ENCODE measurements at regions not wholly inside any gene's neighbourhood (a gene's known extent, or its start where the extent isn't known, plus 50 kb on each side); places are given as distances from the start of the nearest gene placed in this dataset.

- DNase-seq (ENCODE audit: insufficient read length, low spot score) (no peak), FAIRE-seq (no peak)
- TF ChIP-seq POU2F2 (IDR thresholded peaks at IDR 0.05; ENCODE audit: low read depth, low read length), result no peak
- no peak for TF ChIP-seq TAF1 (IDR thresholded peaks at IDR 0.05; ENCODE audit: low read depth, low read length)
- no peak for TF ChIP-seq PAX5 (IDR thresholded peaks at IDR 0.05; ENCODE audit: insufficient read depth, low read length, severe bottlenecking)
- no peak for TF ChIP-seq SPI1 (IDR thresholded peaks at IDR 0.05; ENCODE audit: low read depth, low read length)
- TF ChIP-seq POLR2AphosphoS5 (IDR thresholded peaks at IDR 0.05; ENCODE audit: low read depth, low read length), result no peak
- no peak for TF ChIP-seq POLR2A (IDR thresholded peaks at IDR 0.05; ENCODE audit: low read depth, low read length)
Observed at GRCh38 chr16:82260212-82260795, 90.3 kb upstream of the MPHOSPH6 start.

GRCh38 chr16:82259731-82260130 lies 89.7 kb upstream of the MPHOSPH6 start:
- FAIRE-seq (no peak), DNase-seq (ENCODE audit: insufficient read length, low spot score) (no peak)
- TF ChIP-seq SPI1 (IDR thresholded peaks at IDR 0.05; ENCODE audit: low read depth, low read length) (no peak), POLR2AphosphoS5 (IDR thresholded peaks at IDR 0.05; ENCODE audit: low read depth, low read length) (no peak), POU2F2 (IDR thresholded peaks at IDR 0.05; ENCODE audit: low read depth, low read length) (no peak), PAX5 (IDR thresholded peaks at IDR 0.05; ENCODE audit: insufficient read depth, low read length, severe bottlenecking) (no peak), TAF1 (IDR thresholded peaks at IDR 0.05; ENCODE audit: low read depth, low read length) (no peak), POLR2A (IDR thresholded peaks at IDR 0.05; ENCODE audit: low read depth, low read length) (no peak)

GRCh38 chr16:82257990-82258389 lies 88.0 kb upstream of the MPHOSPH6 start:
- no peak for TF ChIP-seq POLR2A (IDR thresholded peaks at IDR 0.05; ENCODE audit: low read depth, low read length)
- TF ChIP-seq POLR2AphosphoS5 (IDR thresholded peaks at IDR 0.05; ENCODE audit: low read depth, low read length), result no peak
- TF ChIP-seq PAX5 (IDR thresholded peaks at IDR 0.05; ENCODE audit: insufficient read depth, low read length, severe bottlenecking), result no peak
- no peak for TF ChIP-seq SPI1 (IDR thresholded peaks at IDR 0.05; ENCODE audit: low read depth, low read length)
- TF ChIP-seq TAF1 (IDR thresholded peaks at IDR 0.05; ENCODE audit: low read depth, low read length), result no peak
- TF ChIP-seq POU2F2 (IDR thresholded peaks at IDR 0.05; ENCODE audit: low read depth, low read length), result no peak
- FAIRE-seq (no peak), DNase-seq (ENCODE audit: insufficient read length, low spot score) (no peak)

GRCh38 chr16:82252582-82252981 lies 82.6 kb upstream of the MPHOSPH6 start:
- DNase-seq (ENCODE audit: insufficient read length, low spot score), result no peak
- TF ChIP-seq SPI1 (IDR thresholded peaks at IDR 0.05; ENCODE audit: low read depth, low read length), result no peak
- no peak for TF ChIP-seq TAF1 (IDR thresholded peaks at IDR 0.05; ENCODE audit: low read depth, low read length)
- no peak for TF ChIP-seq POLR2AphosphoS5 (IDR thresholded peaks at IDR 0.05; ENCODE audit: low read depth, low read length)
- TF ChIP-seq POU2F2 (IDR thresholded peaks at IDR 0.05; ENCODE audit: low read depth, low read length), result no peak
- no peak for TF ChIP-seq POLR2A (IDR thresholded peaks at IDR 0.05; ENCODE audit: low read depth, low read length)
- no peak for TF ChIP-seq PAX5 (IDR thresholded peaks at IDR 0.05; ENCODE audit: insufficient read depth, low read length, severe bottlenecking)
- FAIRE-seq, result no peak

- DNase-seq (ENCODE audit: insufficient read length, low spot score), result no peak
- TF ChIP-seq POLR2AphosphoS5 (IDR thresholded peaks at IDR 0.05; ENCODE audit: low read depth, low read length) (no peak), PAX5 (IDR thresholded peaks at IDR 0.05; ENCODE audit: insufficient read depth, low read length, severe bottlenecking) (no peak)
Observed at GRCh38 chr16:82248677-82249076, 78.7 kb upstream of the MPHOSPH6 start.

GRCh38 chr16:82248012-82248656 lies 78.1 kb upstream of the MPHOSPH6 start:
- DNase-seq (ENCODE audit: insufficient read length, low spot score), result no peak
- FAIRE-seq, result no peak

More at GRCh38 chr16:82248677-82249076, 78.7 kb upstream of the MPHOSPH6 start:
- FAIRE-seq, result no peak

GRCh38 chr16:82242201-82242600 lies 72.2 kb upstream of the MPHOSPH6 start:
- TF ChIP-seq PAX5 (IDR thresholded peaks at IDR 0.05; ENCODE audit: insufficient read depth, low read length, severe bottlenecking), result no peak
- no peak for TF ChIP-seq POU2F2 (IDR thresholded peaks at IDR 0.05; ENCODE audit: low read depth, low read length)
- no peak for TF ChIP-seq POLR2AphosphoS5 (IDR thresholded peaks at IDR 0.05; ENCODE audit: low read depth, low read length)
- TF ChIP-seq TAF1 (IDR thresholded peaks at IDR 0.05; ENCODE audit: low read depth, low read length), result no peak
- TF ChIP-seq SPI1 (IDR thresholded peaks at IDR 0.05; ENCODE audit: low read depth, low read length), result no peak
- no peak for TF ChIP-seq POLR2A (IDR thresholded peaks at IDR 0.05; ENCODE audit: low read depth, low read length)
- FAIRE-seq (no peak), DNase-seq (ENCODE audit: insufficient read length, low spot score) (no peak)

More at GRCh38 chr16:82248012-82248656, 78.1 kb upstream of the MPHOSPH6 start:
- no peak for TF ChIP-seq SPI1 (IDR thresholded peaks at IDR 0.05; ENCODE audit: low read depth, low read length)
- no peak for TF ChIP-seq POU2F2 (IDR thresholded peaks at IDR 0.05; ENCODE audit: low read depth, low read length)
- TF ChIP-seq PAX5 (IDR thresholded peaks at IDR 0.05; ENCODE audit: insufficient read depth, low read length, severe bottlenecking), result no peak
- no peak for TF ChIP-seq TAF1 (IDR thresholded peaks at IDR 0.05; ENCODE audit: low read depth, low read length)
- TF ChIP-seq POLR2AphosphoS5 (IDR thresholded peaks at IDR 0.05; ENCODE audit: low read depth, low read length), result no peak
- TF ChIP-seq POLR2A (IDR thresholded peaks at IDR 0.05; ENCODE audit: low read depth, low read length), result no peak

- no peak for FAIRE-seq
- DNase-seq (ENCODE audit: insufficient read length, low spot score), result no peak
- TF ChIP-seq TAF1 (IDR thresholded peaks at IDR 0.05; ENCODE audit: low read depth, low read length), result no peak
- no peak for TF ChIP-seq POLR2A (IDR thresholded peaks at IDR 0.05; ENCODE audit: low read depth, low read length)
- no peak for TF ChIP-seq PAX5 (IDR thresholded peaks at IDR 0.05; ENCODE audit: insufficient read depth, low read length, severe bottlenecking)
- TF ChIP-seq POLR2AphosphoS5 (IDR thresholded peaks at IDR 0.05; ENCODE audit: low read depth, low read length), result no peak
- no peak for TF ChIP-seq SPI1 (IDR thresholded peaks at IDR 0.05; ENCODE audit: low read depth, low read length)
- TF ChIP-seq POU2F2 (IDR thresholded peaks at IDR 0.05; ENCODE audit: low read depth, low read length), result no peak
Observed at GRCh38 chr16:82241469-82242052, 71.5 kb upstream of the MPHOSPH6 start.

- DNase-seq (ENCODE audit: insufficient read length, low spot score) (no peak), FAIRE-seq (no peak)
- TF ChIP-seq PAX5 (IDR thresholded peaks at IDR 0.05; ENCODE audit: insufficient read depth, low read length, severe bottlenecking), result no peak
- no peak for TF ChIP-seq TAF1 (IDR thresholded peaks at IDR 0.05; ENCODE audit: low read depth, low read length)
- TF ChIP-seq POU2F2 (IDR thresholded peaks at IDR 0.05; ENCODE audit: low read depth, low read length), result no peak
- TF ChIP-seq POLR2A (IDR thresholded peaks at IDR 0.05; ENCODE audit: low read depth, low read length), result no peak
- no peak for TF ChIP-seq SPI1 (IDR thresholded peaks at IDR 0.05; ENCODE audit: low read depth, low read length)
- no peak for TF ChIP-seq POLR2AphosphoS5 (IDR thresholded peaks at IDR 0.05; ENCODE audit: low read depth, low read length)
Observed at GRCh38 chr16:82240111-82240510, 70.1 kb upstream of the MPHOSPH6 start.
